ENCODE measurements at regions not wholly inside any gene's neighbourhood (a gene's known extent, or its start where the extent isn't known, plus 50 kb on each side); places are given as distances from the start of the nearest gene placed in this dataset.
"Not testable (repeated sequence)": the region's sequence is repeated elsewhere in the genome, so short reads cannot be mapped to it uniquely, and the experiment has no call there.

- DNase-seq (ENCODE audit: low read depth); H3K4me3 ChIP-seq (ENCODE audit: control insufficient read depth, low read depth, low read length): not testable (repeated sequence)
Measured at GRCh38 chr3:32042867-32043266, 61.3 kb downstream of the ZNF860 start.

GRCh38 chr3:32045091-32045915 lies 61.1 kb upstream of the GPD1L start:
- no peak for TF ChIP-seq CTCF (IDR thresholded peaks at IDR 0.05; ENCODE audit: control insufficient read depth, insufficient read depth, low read depth, low read length, missing control alignments)
- peak; percentile 41 for DNase-seq (ENCODE audit: low read depth)
- H3K4me3 ChIP-seq (ENCODE audit: control insufficient read depth, low read depth, low read length), result no peak overlapping the region

GRCh38 chr3:32046102-32046501 lies 60.3 kb upstream of the GPD1L start:
- H3K4me3 ChIP-seq (ENCODE audit: control insufficient read depth, low read depth, low read length), result no peak overlapping the region
- no peak for TF ChIP-seq CTCF (IDR thresholded peaks at IDR 0.05; ENCODE audit: control insufficient read depth, insufficient read depth, low read depth, low read length, missing control alignments)
- no peak for DNase-seq (ENCODE audit: low read depth)

DNA sequence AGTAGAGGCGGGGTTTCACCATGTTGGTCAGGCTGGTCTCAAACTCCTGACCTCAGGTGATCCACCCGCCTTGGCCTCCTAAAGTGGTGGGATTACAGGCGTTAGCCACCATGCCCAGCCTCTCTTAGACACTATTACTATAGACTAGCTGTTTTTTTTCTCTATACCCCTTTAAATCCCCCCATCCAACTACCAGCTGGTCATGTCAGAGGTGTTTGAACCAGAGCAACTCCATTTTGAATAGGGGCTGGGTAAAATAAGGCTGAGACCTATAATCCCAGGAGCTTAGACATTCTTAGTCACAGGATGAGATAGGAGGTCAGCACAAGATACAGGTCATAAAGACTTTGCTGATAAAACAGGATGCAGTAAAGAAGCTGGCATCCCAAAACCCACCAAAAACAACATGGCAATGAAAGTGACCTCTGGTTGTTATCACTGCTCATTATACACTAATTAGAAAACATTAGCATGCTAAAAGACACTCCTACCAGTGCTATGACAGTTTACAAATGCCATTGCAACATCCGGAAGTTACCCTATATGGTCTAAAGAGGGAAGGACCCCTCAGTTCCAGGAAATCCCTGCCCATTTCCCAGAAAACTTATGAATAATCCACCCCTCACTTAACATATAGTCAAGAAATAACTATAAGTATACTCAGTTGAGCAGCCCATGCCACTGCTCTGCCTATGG lies 57.8 kb upstream of the GPD1L start:
- TF ChIP-seq CTCF (IDR thresholded peaks at IDR 0.05; ENCODE audit: control insufficient read depth, insufficient read depth, low read depth, low read length, missing control alignments), result no peak
- DNase-seq (ENCODE audit: low read depth), result no peak
- no peak overlapping the region for H3K4me3 ChIP-seq (ENCODE audit: control insufficient read depth, low read depth, low read length)

- TF ChIP-seq CTCF (IDR thresholded peaks at IDR 0.05; ENCODE audit: control insufficient read depth, insufficient read depth, low read depth, low read length, missing control alignments), result no peak
- H3K4me3 ChIP-seq (ENCODE audit: control insufficient read depth, low read depth, low read length), result no peak overlapping the region
- DNase-seq (ENCODE audit: low read depth), result no peak
Measured at GRCh38 chr3:32049916-32050315, 56.5 kb upstream of the GPD1L start.

DNA sequence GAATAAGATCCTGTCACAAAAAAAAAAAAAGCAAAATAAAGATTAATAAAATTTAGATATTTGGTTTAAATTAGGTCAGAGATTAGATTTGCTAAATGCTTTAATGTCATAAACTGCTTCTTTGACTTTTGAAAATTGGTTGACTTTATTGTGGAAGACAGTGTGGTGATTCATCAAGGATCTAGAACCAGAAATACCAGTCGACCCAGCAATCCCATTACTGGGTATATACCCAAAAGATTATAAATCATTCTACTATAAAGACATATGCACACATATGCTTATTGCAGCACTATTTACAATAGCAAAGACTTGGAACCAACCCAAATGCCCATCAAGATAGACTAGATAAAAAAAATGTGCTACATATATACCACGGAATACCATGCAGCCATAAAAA lies 54.2 kb upstream of the GPD1L start:
- H3K4me3 ChIP-seq (ENCODE audit: control insufficient read depth, low read depth, low read length); DNase-seq (ENCODE audit: low read depth): not testable (repeated sequence)

- not testable (repeated sequence) for H3K4me3 ChIP-seq (ENCODE audit: control insufficient read depth, low read depth, low read length); DNase-seq (ENCODE audit: low read depth)
Measured at GRCh38 chr3:32052851-32053250, 53.6 kb upstream of the GPD1L start.

GRCh38 chr3:32056559-32057290 lies 49.7 kb upstream of the GPD1L start:
- no peak for DNase-seq (ENCODE audit: low read depth)
- TF ChIP-seq CTCF (IDR thresholded peaks at IDR 0.05; ENCODE audit: control insufficient read depth, insufficient read depth, low read depth, low read length, missing control alignments), result no peak
- H3K4me3 ChIP-seq (ENCODE audit: control insufficient read depth, low read depth, low read length), result no peak overlapping the region

Data from AG09309 (cell line).